DND-41 (cell line): ENCODE measurements at regions not wholly inside any gene's neighbourhood (a gene's known extent, or its start where the extent isn't known, plus 50 kb on each side); places are given as distances from the start of the nearest gene placed in this dataset.
"Not testable (repeated sequence)": the region's sequence is repeated elsewhere in the genome, so short reads cannot be mapped to it uniquely, and the experiment has no call there.

Experiments used
- ATAC-seq: fragments of 200-7000 bp; cut with Tn5 transposase; 3 replicates; pipeline ENCODE4 v1.9.1; 2021; ENCODE audit warnings: low read depth; ENCODE audit not compliant: insufficient read depth
- DNase-seq: peaks from one replicate; pipeline ENCODE4 v3.0.0-alpha.2; 2020
- H2AFZ ChIP-seq: 2 replicates; pipeline ENCODE4 v1.6.0; 2012; ENCODE audit warnings: low read depth, low read length
- H3K27ac ChIP-seq: 2 replicates; pipeline ENCODE4 v1.5.1; 2012; ENCODE audit warnings: low read length, inconsistent platforms
- H3K27me3 ChIP-seq: fragments of 200-600 bp; sonication (generic); 2 replicates; pipeline ENCODE4 v1.6.0; 2012; ENCODE audit warnings: low read length, mild to moderate bottlenecking, inconsistent platforms; ENCODE audit not compliant: insufficient read depth, poor library complexity
- H3K36me3 ChIP-seq: 2 replicates; pipeline ENCODE4 v1.5.1; 2012; ENCODE audit warnings: low read length, inconsistent platforms; ENCODE audit not compliant: insufficient read depth
- H3K4me1 ChIP-seq: 2 replicates; pipeline ENCODE4 v1.5.1; 2012; ENCODE audit warnings: mild to moderate bottlenecking, low read length; ENCODE audit not compliant: insufficient read depth
- H3K4me2 ChIP-seq: 2 replicates; pipeline ENCODE4 v1.6.0; 2012; ENCODE audit warnings: mild to moderate bottlenecking, moderate library complexity, low read length, inconsistent platforms; ENCODE audit not compliant: insufficient read depth
- H3K4me3 ChIP-seq, 2 experiments: fragments of 200-600 bp in 1 of 2; shearing (Covaris generic) in 1 of 2; 2 replicates each; pipeline ENCODE4 v1.5.1; 2012 to 2016; ENCODE audit warnings: inconsistent platforms in 2 of 2, low read length in 2 of 2, mild to moderate bottlenecking in 2 of 2, low read depth in 1 of 2, moderate library complexity in 1 of 2
- H3K79me2 ChIP-seq: 2 replicates; pipeline ENCODE4 v1.6.0; 2012; ENCODE audit warnings: low read length, inconsistent platforms; ENCODE audit not compliant: insufficient read depth
- H3K9ac ChIP-seq: 2 replicates; pipeline ENCODE4 v1.6.0; 2012; ENCODE audit warnings: low read depth, mild to moderate bottlenecking, inconsistent platforms, low read length, moderate library complexity
- H3K9me3 ChIP-seq: 2 replicates; pipeline ENCODE4 v1.5.1; 2012; ENCODE audit warnings: low read length, moderate library complexity, mild to moderate bottlenecking, inconsistent platforms; ENCODE audit not compliant: insufficient read depth, severe bottlenecking
- H4K20me1 ChIP-seq: 2 replicates; pipeline ENCODE4 v1.6.0; 2012; ENCODE audit warnings: low read length; ENCODE audit not compliant: insufficient read depth

DNA sequence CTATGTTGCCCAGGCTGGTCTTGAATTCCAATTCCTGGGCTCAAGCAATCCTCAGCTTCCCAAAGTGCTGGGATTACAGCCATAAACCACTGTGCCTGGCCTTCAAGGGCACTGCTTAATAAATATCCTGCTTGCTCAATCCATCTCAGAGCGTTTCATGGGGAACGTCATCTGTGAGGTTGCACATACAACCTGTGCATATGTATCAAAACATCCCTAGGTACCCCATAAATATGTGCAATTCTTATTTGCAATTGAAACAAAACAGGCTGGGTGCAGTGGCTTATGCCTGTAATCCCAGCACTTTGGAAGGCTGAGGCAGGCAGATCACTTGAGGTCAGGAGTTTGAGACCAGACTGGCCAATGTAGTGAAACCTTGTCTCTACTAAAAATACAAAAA, 133.8 kb upstream of the TRIM73 start:
- not testable (repeated sequence) for H4K20me1 ChIP-seq, H3K9me3 ChIP-seq, H2AFZ ChIP-seq, H3K4me1 ChIP-seq, DNase-seq, H3K36me3 ChIP-seq, H3K27me3 ChIP-seq, H3K79me2 ChIP-seq, H3K9ac ChIP-seq, H3K4me2 ChIP-seq, H3K27ac ChIP-seq, H3K4me3 ChIP-seq, ATAC-seq

DNA sequence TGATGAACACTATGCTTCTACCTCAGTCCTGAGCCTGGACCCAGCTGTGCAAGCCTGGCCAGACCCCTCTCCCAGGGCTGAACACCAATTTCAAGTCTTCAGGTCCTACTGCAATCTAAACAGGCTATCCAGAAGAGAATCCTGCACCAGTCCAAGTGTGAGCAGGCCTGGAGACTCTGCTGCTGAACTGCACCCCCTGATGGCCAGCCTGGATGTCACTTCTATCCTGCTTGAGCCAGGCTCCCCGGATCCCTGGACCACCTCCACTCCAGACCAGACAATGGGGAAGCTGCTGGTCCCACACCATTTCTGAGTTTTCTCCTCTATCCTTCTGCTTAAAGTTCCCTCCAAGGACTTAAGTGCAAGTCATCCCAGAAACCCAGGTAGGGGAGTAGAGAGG, 127.3 kb upstream of the TRIM73 start:
- H3K4me1 ChIP-seq, H2AFZ ChIP-seq, H3K79me2 ChIP-seq, H3K27me3 ChIP-seq, H3K27ac ChIP-seq, H3K36me3 ChIP-seq, H3K4me3 ChIP-seq, H4K20me1 ChIP-seq, ATAC-seq, H3K9me3 ChIP-seq, DNase-seq, H3K9ac ChIP-seq, H3K4me2 ChIP-seq: not testable (repeated sequence)

DNA sequence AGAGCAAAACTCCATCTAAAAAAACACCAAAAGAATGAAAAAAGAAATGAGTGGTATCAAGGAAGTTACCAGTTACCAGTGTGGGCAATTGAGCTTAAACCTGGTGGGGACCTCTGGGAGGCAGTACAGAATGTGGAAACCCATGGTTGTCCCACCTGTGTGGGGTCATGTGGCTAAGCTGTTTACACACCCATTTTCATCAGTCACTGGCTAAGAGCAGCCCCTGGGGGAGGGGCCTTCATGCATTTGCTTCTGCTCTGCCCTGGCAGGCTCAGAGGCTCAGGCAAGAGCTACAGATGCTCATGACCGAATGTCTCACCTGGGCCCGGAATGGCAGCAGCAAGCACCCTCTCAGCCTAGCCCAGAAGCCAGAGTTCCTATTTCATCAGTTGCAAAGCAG, 126.3 kb upstream of the TRIM73 start:
- not testable (repeated sequence) for H4K20me1 ChIP-seq, H3K4me1 ChIP-seq, H3K36me3 ChIP-seq, H3K9me3 ChIP-seq, H3K79me2 ChIP-seq, H3K4me3 ChIP-seq, H3K4me2 ChIP-seq, H3K27me3 ChIP-seq, H2AFZ ChIP-seq, H3K27ac ChIP-seq, DNase-seq, H3K9ac ChIP-seq
- ATAC-seq, result 0 out of 3 replicates have a peak, but pooled peaks have one; percentile 33

DNA sequence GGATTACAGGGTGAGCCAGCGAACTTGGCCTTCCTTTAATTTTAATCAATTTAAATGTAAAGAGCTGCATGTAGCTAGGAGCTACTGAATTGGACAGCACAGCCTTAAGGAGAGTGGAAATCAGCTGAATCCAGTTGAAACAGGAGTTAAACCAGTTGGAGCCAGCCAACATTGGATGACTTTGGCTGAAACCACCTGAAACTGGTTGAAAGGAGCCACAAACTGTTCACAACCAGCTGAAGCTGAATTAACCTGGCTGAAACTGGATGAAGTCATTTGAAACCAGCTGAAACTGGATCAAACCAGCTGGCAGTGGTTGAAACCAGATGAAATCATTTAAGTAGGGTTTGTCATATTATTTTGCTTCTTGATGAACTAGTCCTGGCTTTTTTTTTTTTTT, 121.3 kb upstream of the TRIM73 start:
- not testable (repeated sequence) for H3K27ac ChIP-seq, H3K4me1 ChIP-seq, H3K4me3 ChIP-seq, H2AFZ ChIP-seq, H3K4me2 ChIP-seq, H3K36me3 ChIP-seq, H3K79me2 ChIP-seq, H3K9ac ChIP-seq, ATAC-seq, H3K27me3 ChIP-seq, H4K20me1 ChIP-seq, DNase-seq, H3K9me3 ChIP-seq
